Ectodermal cell (in vitro differentiated cells): ENCODE measurements at regions not wholly inside any gene's neighbourhood (a gene's known extent, or its start where the extent isn't known, plus 50 kb on each side); places are given as distances from the start of the nearest gene placed in this dataset.

Experiments used
- H3K27ac ChIP-seq: 2 replicates; pipeline ENCODE4 v1.7.0; 2013; ENCODE audit warnings: mild to moderate bottlenecking, low read depth, low read length; ENCODE audit not compliant: insufficient read depth, poor library complexity, severe bottlenecking
- H3K27me3 ChIP-seq: 2 replicates; pipeline ENCODE4 v1.7.0; 2013; ENCODE audit warnings: mild to moderate bottlenecking, low read length; ENCODE audit not compliant: insufficient read depth, control insufficient read depth, poor library complexity, severe bottlenecking
- H3K36me3 ChIP-seq: one replicate; pipeline ENCODE4 v1.7.0; 2013; ENCODE audit warnings: low read length; ENCODE audit not compliant: control insufficient read depth, insufficient read depth
- H3K4me1 ChIP-seq: one replicate; pipeline ENCODE4 v1.7.0; 2013; ENCODE audit warnings: low read length; ENCODE audit not compliant: control insufficient read depth, insufficient read depth
- H3K4me3 ChIP-seq: 2 replicates; pipeline ENCODE4 v1.7.0; 2013; ENCODE audit warnings: low read depth, low read length, control low read depth; ENCODE audit not compliant: insufficient read depth
- H3K9me3 ChIP-seq: 2 replicates; pipeline ENCODE4 v1.7.0; 2013; ENCODE audit warnings: mild to moderate bottlenecking, low read length, moderate library complexity; ENCODE audit not compliant: control insufficient read depth
- WGBS, 2 experiments: methylation state at CpG; one replicate each; pipeline ENCODE4 v1.1.7; 2013; ENCODE audit warnings: missing lambda C conversion rate in 2 of 2; 5-methylcytosine and 5-hydroxymethylcytosine counted together

DNA sequence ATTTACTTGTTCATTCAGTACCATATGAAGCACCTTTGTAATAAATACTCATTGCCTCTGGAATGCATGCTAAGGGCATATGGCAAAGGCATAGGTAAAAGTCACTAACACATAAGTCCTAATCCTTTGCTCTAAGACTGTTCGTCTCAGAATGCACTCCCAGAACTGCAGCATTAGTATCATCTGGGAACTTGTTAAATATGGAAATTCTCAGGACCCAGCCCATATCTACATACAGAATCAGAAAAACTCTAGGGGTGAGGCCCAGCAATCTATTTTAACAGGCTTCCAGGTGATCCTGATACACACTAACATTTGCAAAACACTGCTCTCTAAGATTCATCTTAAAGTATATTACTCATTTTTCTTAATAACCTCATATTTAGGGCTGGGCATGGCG, 113.8 kb upstream of the CDH6 start:
- Histone ChIP-seq H3K27ac (no peak overlapping the region), H3K4me3 (no peak overlapping the region), H3K36me3 (no peaks in the 10 kb centered on the region), H3K27me3 (no peaks in the 10 kb centered on the region), H3K4me1 (peaks cover 7% of the 10 kb centered on the region), H3K9me3 (no peaks in the 10 kb centered on the region)
- 91 to 93% methylated on average over 2 of the region's 2 CpGs for WGBS, 2 experiments

DNA sequence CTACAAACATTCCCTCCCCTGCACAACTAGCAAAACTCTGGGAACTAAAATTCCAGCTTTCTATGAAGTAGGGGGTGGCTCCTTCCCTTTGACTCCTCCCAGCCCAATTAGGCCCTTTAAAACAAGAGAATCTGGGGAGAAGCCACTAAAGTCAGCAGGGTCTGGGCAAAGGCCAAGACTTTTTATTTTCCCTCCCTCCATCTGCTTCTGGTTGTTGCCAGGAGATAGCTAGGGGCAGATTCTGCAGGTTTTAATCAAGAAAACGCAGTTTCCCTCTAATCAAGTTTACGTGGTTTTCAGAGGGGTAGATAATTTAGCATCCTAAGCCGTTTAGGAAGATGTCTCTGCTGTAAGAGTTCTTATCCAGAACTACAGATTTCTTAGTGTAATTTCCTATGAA, 114.5 kb upstream of the CDH6 start:
- H3K4me3 ChIP-seq, result no peak overlapping the region
- WGBS, 2 experiments, result 88 to 100% methylated on average over 3 of the region's 3 CpGs
- H3K36me3 ChIP-seq, result no peaks in the 10 kb centered on the region
- H3K27me3 ChIP-seq, result no peaks in the 10 kb centered on the region
- no peaks in the 10 kb centered on the region for H3K9me3 ChIP-seq
- H3K4me1 ChIP-seq, result peaks cover 7% of the 10 kb centered on the region
- no peak overlapping the region for H3K27ac ChIP-seq

DNA sequence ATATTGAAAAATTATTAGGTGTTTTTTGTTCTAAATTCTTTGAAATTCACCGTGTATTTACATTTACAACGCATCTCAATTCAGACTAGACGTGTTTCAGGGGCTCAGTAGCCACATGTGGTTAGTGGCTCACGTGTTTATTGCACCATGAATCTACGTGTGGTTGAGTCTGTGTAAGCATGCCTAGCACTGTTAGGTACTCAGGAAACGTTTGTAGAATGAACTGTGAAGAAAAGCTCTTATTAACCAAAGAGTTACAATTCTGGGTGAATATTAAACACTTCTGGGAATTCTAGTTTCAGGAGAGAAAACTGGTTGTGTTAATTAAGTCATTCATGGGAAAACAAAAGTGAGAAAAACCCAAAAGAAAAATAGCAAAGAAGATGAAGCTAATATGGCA, 117.5 kb upstream of the CDH6 start:
- no peak overlapping the region for H3K4me3 ChIP-seq
- H3K36me3 ChIP-seq, result no peaks in the 10 kb centered on the region
- H3K27ac ChIP-seq, result no peak overlapping the region
- 92 to 93% methylated on average over 6 of the region's 6 CpGs for WGBS, 2 experiments
- no peaks in the 10 kb centered on the region for H3K27me3 ChIP-seq
- peaks cover 7% of the 10 kb centered on the region for H3K4me1 ChIP-seq
- no peaks in the 10 kb centered on the region for H3K9me3 ChIP-seq

DNA sequence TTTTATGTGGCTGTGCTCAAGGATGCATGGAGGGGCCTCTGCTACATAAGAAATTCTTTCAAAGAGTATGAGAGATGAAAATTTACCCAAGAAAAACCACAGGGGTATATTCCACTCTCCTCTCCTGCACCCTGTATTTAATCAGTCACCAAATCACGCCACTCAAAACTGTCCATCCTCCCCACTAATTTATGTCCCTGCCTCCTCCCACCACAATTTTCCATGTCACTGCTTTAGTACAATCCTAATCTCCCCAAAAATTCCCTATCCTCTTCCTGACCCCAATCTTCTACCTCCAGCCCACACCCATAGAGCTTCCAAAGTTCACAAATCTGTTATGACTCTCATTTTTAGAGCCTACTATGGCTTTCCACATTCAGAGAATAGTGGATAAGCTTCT, 125.2 kb upstream of the CDH6 start:
- H3K36me3 ChIP-seq, result no peaks in the 10 kb centered on the region
- WGBS, 2 experiments, result 90 to 95% methylated on average over 1 of the region's 1 CpG

DNA sequence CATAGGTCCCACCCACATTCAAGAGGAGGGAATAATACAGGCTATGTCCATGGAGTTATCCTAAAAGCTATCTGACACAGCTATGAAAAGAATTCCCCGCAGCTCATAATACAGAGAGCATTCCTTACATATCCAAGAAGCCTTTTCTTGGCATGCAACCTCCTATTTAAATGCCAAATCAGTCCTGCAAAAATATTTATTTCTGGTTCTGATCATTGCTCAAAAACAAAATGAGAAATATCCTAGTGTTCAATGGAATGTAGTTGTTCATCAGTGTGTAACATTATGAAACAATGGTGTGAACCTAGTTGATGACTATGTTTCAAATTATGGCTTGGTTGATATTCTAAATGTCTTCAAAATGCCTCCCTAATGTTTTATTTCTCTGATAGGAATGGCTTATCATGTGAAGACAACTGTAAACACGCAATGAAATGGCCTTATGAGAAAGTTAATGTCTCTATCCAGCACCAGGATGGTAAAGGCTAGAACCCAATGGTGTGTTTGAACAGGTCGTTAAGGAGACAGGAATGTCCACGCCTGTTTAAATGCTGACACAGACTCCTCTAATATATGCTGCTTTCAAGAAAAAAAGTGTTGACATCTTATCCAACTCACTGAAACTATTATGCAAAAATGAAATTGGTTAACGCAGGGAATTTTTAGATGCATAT, 126.7 kb upstream of the CDH6 start:
- no peaks in the 10 kb centered on the region for H3K9me3 ChIP-seq

More for the DNA sequence above, 125.2 kb upstream of the CDH6 start:
- H3K4me3 ChIP-seq, result no peak overlapping the region
- no peaks in the 10 kb centered on the region for H3K27me3 ChIP-seq
- no peak overlapping the region for H3K27ac ChIP-seq
- no peaks in the 10 kb centered on the region for H3K4me1 ChIP-seq
- no peaks in the 10 kb centered on the region for H3K9me3 ChIP-seq

DNA sequence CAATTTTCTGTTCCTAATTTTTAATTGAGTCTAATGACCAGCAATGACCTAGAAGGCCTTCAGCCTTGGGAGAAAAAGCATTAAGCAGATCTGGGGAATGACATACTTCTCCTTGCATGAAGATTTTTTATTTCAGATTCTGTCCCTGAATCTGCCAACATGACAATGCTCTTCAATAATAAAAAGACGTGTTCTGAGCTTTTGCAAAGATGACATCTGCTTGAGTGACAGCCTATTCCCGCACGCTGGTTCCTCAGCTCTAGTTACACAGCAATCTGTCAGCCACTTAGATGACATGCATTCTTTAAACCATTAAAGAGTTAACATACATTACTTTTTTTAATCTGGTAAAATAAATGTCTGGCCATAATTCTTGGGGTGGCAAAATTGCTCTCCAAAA, 129.3 kb upstream of the CDH6 start:
- H3K9me3 ChIP-seq, result no peaks in the 10 kb centered on the region
- H3K36me3 ChIP-seq, result no peaks in the 10 kb centered on the region
- no peaks in the 10 kb centered on the region for H3K27me3 ChIP-seq
- no peak overlapping the region for H3K4me3 ChIP-seq
- no peak overlapping the region for H3K27ac ChIP-seq
- 91 to 95% methylated on average over 3 of the region's 3 CpGs for WGBS, 2 experiments
- H3K4me1 ChIP-seq, result no peaks in the 10 kb centered on the region

More for the DNA sequence above, 126.7 kb upstream of the CDH6 start:
- Histone ChIP-seq H3K27ac (no peak overlapping the region), H3K27me3 (no peaks in the 10 kb centered on the region), H3K4me1 (no peaks in the 10 kb centered on the region), H3K4me3 (no peak overlapping the region), H3K36me3 (no peaks in the 10 kb centered on the region)
- 80 to 89% methylated on average over 4 to 5 of the region's 5 CpGs for WGBS, 2 experiments

DNA sequence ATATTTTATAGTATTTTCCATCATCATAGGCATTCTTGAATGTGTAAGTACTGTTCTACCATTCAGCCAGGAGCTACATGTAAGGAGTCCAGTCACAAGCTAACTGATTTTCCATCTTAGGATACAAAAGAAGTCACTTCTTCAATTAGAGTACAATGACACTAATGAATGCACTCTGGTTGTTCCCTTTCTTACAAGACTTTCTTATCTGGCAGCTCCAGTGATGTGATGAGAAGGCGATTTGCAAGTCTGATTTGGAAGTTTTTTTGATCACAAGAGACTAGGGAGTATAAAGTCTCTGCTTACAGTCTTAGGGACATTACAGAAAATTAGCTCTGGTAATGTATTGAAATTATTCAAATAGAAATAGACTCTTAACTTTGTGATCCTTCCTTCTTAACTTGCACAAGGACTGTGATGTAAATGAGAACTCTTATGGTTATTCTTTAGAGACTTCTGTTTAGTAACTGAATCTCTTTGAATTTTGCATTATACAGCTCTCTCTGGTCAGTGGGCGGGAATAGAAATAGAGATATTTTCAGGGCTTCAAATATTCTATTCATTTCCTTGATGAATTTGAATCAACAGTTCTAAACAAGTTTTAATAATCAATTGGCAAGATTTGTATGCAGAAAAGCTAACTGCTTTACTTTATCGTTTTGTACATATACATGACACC, 130.4 kb upstream of the CDH6 start:
- no peak overlapping the region for H3K27ac ChIP-seq
- no peak overlapping the region for H3K4me3 ChIP-seq
- no peaks in the 10 kb centered on the region for H3K36me3 ChIP-seq
- WGBS, 2 experiments, result 92 to 100% methylated on average over 2 of the region's 3 CpGs
- no peaks in the 10 kb centered on the region for H3K27me3 ChIP-seq
- H3K9me3 ChIP-seq, result no peaks in the 10 kb centered on the region
- no peaks in the 10 kb centered on the region for H3K4me1 ChIP-seq

DNA sequence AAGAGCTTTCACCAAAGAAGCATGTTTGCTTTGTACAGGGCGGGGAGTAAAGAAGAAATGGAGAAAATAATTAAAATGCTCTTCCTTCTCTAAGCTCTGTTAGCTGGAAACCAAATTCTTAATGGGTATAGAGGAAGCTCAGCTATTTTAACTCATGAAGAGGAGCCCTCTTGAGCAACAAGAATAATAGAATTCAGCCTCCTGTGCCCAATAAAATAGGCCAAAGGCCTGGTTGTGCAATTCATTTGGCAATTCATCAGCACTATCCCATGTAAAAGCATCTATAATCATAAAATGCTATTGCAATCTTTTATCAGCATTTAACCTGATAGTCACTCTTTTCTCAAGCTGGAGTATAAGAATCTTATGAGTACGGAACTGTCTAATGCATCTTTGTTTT, 133.6 kb upstream of the CDH6 start:
- H3K4me3 ChIP-seq, result no peak overlapping the region
- 94 to 100% methylated on average over 2 of the region's 2 CpGs for WGBS, 2 experiments

DNA sequence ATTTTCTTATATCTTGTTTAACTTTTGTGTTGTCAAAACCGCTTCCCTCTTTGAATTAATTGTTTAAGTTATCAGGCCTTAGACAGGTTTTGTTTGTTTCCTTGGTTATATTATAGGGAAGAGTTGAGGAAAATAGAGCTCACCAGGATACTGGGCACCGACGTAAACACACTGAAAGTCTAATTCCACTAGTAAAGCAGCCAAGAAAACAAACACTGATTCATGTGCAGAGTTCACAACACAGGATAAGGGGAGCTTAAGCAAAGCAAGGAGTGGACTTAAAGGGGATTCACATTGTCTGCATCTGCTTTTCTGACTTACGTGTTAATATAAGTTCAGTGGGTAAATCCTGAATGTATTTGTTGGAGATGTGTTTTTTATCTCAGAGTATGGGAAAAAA, 139.0 kb upstream of the CDH6 start:
- 58 to 78% methylated on average over 3 to 4 of the region's 4 CpGs for WGBS, 2 experiments
- no peaks in the 10 kb centered on the region for H3K9me3 ChIP-seq
- H3K4me1 ChIP-seq, result peaks cover 13% of the 10 kb centered on the region
- no peaks in the 10 kb centered on the region for H3K36me3 ChIP-seq
- no peaks in the 10 kb centered on the region for H3K27me3 ChIP-seq
- no peak overlapping the region for H3K4me3 ChIP-seq
- no peak overlapping the region for H3K27ac ChIP-seq

More for the DNA sequence above, 133.6 kb upstream of the CDH6 start:
- Histone ChIP-seq H3K4me1 (no peaks in the 10 kb centered on the region), H3K36me3 (no peaks in the 10 kb centered on the region), H3K9me3 (no peaks in the 10 kb centered on the region), H3K27me3 (no peaks in the 10 kb centered on the region), H3K27ac (no peak overlapping the region)

DNA sequence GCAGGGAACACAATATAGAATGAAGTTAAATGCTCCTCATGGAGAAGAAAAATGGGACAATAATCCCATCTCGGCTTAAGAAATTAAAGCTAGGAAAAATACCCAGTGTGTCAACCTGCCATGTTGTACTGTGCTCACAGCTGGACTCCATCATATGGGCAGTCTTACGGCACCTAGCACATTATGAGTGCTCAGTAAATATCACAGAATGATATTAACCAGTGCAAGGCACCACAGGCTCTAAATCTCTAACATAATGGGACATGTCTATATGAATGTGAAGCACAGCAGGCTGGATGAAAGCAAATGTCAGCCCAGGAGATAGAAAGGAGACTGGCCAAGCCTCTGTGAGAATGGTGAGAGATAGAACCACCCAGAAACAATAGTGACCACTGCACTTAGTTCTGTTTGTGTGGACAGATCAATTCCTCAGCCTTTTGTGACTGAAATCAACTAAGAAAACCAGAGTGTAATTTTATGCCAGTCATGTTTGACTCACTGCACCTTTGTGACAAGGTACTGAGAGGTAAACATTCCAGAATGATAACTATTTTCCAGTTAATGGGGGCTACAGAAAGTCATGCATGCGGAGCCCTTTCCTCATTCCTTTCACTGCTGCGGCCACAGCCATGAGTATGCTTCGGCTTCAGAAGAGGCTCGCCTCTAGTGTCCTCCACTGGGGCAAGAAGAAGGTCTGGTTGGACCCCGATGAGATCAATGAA, 140.4 kb upstream of the CDH6 start:
- Histone ChIP-seq H3K4me1 (peaks cover 17% of the 10 kb centered on the region), H3K27me3 (no peaks in the 10 kb centered on the region), H3K36me3 (no peaks in the 10 kb centered on the region), H3K4me3 (no peak overlapping the region), H3K9me3 (no peaks in the 10 kb centered on the region), H3K27ac (no peak overlapping the region)
- 89 to 93% methylated on average over 7 of the region's 7 CpGs for WGBS, 2 experiments
